HG02981 (cell line): ENCODE measurements at regions not wholly inside any gene's neighbourhood (a gene's known extent, or its start where the extent isn't known, plus 50 kb on each side); places are given as distances from the start of the nearest gene placed in this dataset.

ENCODE experiments used
- ATAC-seq: cut with Tn5 transposase; IDR thresholded peaks from one replicate; pipeline ENCODE4 v1.9.1; 2021; ENCODE audit warnings: mild to moderate bottlenecking, moderate library complexity; ENCODE audit not compliant: unreplicated experiment

DNA sequence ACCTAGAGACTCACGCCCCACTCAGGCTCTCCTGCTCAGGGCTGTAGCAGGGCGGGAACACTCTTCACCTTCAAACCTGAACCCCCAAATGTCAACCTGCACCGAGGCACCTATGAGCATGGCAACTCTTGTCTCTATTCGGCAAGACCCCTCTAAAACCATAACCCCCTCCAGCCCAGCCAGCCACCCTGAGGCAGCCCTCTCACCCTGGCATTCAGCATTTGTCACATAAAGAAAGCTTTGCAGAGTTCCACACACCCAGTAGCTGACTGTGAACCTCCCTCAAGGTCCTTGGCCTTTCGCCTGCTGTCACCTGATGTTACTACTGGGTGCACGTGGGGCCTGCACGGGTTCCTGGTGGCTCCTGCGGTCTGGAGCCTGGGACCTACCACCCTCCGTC is 97.2 kb upstream of the ALKAL2 start:
- no peak for ATAC-seq

DNA sequence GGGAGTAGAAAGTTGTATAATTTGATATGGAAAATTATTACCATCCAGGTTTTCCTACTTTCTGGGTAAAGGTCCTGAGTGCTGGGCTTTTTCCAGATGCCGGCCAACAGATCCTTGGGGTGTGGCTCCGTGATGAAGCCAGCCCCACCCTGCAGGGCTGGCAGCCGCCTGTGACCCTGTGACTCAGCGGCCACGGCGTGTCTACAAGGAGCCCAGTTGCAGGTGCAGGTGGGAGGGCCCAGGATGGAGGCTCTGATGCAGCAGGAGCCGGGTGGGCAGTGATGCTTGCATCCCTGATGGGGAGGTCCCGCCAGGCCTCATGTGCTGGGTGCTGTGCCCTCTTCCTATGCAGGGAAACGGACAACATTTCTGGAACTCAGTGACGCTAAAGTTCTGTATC is 96.0 kb upstream of the ALKAL2 start:
- no peak for ATAC-seq

DNA sequence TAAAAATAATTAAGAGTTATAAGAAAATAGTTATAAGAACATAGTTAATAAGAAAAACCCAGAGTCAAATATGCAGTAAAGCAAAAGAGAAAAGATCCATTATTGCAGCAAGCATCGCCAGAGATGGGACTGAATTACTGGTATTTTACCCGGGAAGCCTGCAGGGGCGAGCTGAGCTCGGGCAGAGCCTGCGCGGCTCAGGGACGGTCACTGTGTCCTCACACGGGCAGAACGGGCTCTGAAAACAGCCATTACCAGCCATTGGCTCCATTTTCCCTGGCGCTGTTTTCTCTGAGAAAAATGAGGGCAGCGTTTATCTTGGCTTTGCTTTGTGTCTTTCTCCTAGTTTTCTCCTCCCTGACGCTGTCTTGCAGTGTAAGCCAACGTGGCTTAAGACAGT is 95.3 kb upstream of the ALKAL2 start:
- no peak for ATAC-seq

DNA sequence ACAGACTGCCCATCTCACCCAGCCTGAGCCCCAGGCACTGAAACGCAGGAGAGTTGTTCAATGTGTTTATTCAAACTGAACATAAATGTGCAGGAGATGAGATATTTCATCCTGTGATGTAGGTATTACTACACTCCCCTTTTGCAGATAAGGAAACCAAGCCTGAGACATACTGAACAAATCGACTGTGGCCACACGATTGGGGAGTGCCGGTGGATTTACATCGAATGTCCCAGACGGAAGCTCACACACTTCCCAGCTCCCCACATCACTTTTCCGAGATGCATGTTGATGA is 94.8 kb upstream of the ALKAL2 start:
- no peak for ATAC-seq

DNA sequence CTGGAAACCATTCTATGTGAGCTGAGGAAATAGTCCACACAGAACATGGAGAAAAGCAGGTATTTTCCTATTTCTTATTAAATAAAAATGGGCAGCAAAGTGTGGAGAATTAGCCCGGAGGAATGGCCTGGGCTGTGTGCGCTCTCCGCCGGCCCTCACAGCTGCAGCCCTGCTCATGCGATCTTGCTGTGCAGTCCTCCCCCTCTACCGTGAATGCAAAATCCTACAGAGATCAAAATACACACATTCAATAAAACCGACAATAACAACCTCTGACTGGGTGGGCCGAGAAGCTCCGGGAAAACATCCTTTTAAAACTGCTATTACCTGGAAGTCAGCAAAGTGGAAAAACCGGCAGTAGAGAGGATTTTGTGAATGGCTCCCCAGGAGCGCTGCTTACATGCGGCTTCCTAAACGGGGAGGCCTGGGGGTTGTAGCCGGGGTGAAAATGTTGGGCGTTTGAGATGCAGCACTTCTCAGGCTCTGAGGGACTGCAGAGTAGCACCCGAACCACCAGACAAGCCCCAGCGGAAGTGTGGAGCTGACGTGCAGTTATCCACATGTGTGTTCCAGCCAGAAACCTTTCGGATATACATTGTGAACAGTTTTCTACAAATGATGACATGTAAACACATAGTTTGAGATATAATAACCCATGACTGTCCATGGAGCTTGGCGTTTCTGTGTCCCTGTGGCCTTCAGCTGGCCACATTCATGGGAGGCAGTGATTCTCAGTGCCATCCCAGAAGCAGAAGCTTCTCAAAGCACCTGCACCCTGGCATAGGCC is 94.2 kb upstream of the ALKAL2 start:
- ATAC-seq: no peak

DNA sequence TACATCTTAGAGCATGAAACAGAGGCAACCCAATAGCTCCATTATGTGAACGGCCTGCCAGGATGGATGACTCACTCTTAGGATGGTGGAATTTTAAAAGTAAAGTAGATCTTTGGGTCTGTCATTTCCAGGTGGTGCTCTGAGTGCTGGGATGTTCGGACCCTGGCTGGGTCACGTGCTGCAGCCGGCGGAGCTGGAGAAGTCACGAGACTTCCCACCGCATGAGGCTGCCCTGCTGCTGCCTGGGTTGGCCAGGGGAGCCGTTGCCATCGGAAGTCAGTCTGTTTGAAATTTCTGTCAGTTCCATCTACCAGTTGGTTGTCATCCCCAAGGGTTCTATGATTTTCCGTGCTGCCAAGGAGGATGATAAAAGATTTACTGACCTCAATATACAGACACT is 93.3 kb upstream of the ALKAL2 start:
- ATAC-seq: no peak

DNA sequence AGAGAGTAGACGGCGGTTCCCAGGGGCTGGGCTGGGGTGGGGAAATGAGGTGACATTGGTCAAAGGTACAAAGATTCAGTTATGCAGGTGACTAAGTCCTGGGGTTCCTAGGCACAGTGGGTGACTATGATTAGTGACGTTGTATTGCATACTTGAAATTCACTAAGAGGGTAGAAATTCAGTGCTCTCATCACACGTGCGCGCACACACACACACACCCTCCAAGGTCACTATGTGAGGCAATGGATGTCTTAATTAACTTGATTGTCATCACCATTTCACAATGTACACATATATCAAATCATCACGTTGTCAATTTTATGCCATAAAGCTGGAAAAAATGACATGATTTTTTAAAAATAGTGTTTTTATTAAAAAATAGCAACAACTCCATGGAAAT is 92.9 kb upstream of the ALKAL2 start:
- ATAC-seq: no peak

DNA sequence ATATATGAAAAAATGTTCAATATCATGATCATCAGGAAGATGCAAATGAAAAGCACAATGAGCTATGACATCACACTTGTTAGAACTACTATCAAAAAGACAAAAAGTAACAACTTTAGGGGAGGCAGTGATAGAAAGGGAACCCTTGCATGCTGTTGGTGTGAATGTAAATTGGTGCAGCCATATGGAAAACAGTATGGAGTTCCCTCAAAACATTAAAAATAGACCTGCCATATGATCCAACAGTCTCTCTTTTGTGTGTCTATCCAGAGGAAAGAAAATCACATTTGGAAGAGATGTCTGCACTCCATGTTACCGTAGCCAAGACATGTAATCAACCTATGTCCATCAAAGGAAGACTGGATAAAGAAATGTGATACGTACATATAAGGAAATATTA is 92.3 kb upstream of the ALKAL2 start:
- ATAC-seq: no peak

DNA sequence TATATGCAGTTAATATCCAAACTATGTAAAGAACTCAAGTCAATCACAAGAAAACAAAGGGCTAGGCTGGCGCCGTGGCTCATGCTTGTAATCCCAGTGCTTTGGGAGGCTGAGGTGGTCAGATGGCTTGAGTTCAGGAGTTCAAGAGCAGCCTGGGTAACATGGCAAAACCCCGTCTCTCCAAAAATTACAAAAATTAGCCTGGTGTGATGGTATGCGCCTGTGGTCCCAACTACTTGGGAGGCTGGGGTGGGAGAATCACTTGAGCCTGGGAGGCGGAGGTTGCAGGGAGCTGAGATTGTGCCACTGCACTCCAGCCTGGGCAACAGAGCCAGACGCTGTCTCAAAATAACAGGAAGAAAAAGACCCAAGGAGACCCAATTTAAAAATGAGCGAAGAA is 91.9 kb upstream of the ALKAL2 start:
- ATAC-seq: no peak

DNA sequence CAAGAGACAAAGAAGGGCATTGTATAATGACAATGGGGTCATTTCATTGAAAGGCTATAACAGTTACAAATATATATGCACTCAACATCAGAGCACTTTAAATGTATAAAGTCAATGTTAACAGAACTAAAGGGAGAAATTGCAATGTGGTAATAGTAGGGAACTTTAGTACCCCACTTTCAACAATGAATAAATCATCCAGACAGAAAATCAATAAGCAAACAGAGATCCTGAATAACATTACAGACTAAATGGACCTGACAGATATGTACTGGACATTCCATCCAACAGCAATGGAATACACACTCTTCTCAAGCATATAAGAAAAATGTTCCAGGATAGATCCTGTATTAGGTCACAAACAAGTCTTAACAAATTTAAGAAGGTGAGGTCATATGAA is 90.5 kb upstream of the ALKAL2 start:
- no peak for ATAC-seq

DNA sequence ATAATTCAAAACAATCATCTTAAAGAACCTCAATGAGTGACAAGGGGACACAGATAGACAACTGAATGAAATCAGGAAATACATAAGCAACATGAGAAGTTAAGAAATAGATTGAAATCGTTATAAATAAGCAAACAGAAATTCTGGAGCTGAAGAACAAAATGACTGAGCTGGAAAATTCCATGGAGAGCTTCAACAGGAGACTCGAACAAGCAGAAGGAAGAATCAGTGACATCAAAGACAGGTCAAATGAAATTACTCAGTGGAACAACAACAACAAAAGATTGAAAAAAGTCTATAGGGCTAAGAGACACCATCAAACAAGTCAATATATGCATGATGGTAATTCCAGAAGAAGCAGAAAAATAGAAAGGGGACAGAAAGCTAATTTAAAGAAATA is 89.5 kb upstream of the ALKAL2 start:
- no peak for ATAC-seq

DNA sequence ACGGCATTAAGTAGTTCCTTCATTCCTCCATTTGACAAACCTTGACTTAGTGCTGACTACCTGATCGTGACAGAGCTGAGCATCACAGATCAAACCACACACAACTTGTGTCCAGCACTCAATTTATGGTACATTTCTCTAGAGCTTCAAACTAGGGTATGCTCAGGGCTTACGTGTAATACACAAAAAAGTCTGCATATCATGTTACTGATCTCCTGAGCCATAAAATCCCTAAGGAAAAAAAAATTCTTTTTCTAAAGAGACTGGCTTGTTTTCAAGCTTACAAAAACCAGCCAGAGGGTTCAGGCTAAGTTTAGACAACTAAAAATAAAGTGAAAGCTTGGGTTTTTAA is 88.0 kb upstream of the ALKAL2 start:
- no peak for ATAC-seq

DNA sequence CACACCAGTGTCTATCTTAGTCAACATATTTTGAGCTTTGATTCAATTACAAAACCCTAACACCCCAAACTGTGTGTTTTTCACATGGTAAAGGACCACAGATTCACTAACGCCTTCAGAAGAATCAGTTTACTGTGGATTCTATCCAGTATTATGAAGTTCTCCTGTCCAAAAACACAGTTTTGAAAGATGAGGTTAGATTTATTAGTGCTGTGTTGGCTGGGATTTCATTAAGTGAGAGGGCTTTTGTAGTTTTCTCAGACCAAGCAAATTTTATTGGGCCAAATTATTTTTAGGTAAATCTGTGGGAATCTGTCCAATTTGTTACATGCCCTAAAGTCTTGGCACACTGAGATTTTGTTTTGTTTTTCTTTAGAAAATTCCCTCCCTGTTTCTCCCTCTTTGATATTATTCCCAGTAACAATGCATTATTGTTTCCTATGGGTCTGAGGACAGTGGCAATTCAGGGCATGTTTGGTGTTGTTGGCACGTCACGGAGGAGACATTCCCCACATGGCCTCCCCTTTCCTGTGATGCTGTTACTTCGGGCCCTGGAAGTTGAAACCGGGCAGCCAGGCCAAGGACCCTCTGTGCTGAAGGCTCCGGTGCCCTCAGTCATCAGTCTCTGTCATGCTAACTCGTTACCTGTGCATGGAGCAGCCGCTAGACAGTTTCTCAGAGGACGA is 87.5 kb upstream of the ALKAL2 start:
- no peak for ATAC-seq

DNA sequence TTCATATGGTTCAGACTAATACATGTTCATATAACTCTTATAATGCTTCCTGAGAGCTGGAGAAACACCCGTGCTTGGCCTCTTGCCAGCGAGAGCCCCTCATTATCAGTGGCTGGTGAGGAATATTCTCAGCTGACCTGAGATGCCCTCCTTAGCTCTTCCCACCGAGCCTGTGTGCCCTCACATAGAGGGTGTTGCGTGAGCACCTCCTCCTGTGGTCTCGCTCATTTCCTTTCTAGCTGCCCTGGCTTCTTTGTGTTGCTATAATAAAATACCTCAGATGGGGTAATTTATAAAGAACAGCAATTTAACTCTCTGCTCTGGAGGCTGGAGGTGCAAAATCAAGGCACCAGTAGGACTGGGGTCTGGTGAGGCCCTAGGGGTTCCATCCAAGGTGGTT is 80.5 kb upstream of the ALKAL2 start:
- no peak for ATAC-seq

DNA sequence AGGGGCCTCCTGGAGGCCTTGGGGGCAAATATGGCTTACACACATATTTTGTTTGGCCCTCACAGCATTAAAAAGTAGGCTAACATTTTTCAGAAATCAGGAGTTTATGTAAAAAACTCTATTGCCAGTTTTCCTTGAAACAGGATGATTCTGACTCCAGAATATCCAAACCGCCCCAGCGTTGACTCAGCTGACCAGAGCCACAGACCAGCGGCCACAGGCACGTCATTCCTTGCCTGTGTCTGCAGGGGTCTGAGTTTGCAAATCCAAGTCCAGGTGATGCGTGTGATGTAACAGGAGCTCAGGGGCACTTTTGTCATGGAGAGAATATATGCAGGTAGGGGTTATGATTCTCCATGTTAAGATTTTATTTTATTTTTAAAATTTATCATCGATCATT is 79.4 kb upstream of the ALKAL2 start:
- no peak for ATAC-seq

DNA sequence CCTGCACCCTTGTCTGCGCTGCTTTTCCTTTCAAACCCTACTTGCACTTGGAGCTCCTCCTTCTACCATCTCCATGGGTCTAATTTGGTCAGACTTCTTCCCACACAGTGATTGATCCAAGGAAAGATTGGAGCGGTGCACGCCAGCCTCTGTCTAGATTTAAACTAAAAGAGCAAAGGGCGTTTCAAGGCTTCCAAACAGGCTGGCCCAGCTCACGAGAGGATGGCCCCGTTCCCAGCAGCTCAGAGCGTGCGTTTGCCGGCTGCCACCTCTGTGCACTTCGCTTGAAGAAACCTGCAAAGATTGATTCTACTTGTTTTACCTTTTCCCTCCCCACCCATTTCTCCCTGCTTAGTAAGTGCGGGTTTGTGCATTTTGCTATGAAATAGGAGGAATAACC is 78.8 kb upstream of the ALKAL2 start:
- no peak for ATAC-seq

DNA sequence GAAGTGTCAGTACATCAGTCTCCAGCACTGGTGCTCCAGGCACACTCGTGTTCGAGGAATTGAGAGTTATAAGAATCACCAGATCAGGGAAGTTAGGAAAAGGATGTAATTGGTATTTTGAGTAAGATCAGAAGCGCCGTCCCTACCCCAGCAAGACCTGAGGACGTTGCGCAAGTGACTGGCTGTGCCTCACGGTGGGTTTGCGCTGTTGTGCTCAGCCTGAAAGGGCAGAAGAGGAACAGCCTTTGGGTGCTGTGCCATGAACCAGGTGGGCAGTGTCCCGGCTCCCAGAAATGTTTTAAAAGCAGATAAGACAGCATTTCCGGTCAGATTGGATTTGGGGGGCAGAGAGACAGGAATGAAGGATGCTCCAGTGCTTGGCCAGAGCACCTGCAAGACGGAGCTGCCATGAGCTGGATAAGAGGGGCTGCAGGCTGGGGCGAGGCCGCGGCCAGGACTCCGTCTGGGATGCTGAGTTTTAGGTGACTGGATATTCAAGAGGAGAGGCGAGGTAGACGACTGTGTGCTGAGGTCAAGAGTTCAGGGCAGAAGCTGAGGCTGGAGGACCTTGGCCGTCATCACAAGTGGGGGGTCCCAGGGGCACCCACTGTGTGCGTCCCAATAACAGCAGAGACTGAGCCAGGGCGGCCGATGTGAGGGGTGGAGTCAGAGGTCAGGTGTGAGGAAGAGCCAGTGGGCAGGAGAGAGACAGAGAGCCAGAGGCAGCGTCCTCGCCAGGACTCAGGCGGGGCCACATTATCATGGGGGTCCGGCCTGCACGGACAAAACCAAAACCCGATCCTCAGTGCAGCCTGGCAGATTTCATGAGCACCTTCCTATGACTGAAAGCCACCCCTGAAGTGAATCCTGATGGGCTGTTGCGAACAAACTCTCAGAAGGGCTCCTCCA is 77.7 kb upstream of the ALKAL2 start:
- no peak for ATAC-seq

DNA sequence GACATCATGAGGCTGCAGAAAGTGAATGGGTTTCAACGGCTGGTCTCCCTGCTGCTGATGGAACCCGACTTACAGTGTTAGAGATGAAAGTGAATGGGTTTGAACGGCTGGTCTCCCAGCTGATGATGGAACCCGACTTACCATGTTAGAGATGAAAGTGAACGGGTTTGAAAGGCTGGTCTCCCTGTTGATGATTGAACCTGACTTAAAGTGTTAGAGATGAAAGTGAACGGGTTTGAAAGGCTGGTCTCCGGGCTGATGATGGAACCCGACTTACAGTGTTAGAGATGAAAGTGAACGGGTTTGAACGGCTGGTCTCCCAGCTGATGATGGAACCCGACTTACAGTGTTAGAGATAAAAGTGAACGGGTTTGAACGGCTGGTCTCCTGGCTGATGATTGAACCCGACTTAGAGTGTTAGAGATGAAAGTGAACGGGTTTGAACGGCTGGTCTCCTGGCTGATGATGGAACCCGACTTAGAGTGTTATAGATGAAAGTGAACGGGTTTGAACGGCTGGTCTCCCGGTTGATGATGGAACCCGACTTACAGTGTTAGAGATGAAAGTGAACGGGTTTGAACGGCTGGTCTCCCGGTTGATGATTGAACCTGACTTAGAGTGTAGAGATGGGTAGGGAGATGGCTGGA is 76.1 kb upstream of the ALKAL2 start:
- ATAC-seq: no peak

DNA sequence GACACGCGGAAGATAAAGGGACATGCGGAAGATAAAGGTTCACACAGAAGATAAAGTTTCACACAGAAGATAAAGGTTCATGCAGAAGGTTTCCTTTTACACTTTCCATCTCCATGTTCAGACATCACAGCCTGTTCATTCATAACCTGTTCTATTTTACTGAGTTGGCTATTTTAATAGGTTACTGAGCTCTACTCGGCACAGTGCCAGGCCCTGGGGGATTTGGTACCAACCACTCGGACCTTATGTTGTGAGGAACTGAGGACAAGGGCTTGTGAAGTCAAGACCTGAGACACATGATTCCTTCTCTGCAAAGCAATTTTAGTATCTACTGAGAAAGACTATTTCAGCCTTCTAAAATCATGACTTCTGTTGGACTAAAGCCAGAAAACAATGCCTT is 75.0 kb upstream of the ALKAL2 start:
- ATAC-seq: no peak

DNA sequence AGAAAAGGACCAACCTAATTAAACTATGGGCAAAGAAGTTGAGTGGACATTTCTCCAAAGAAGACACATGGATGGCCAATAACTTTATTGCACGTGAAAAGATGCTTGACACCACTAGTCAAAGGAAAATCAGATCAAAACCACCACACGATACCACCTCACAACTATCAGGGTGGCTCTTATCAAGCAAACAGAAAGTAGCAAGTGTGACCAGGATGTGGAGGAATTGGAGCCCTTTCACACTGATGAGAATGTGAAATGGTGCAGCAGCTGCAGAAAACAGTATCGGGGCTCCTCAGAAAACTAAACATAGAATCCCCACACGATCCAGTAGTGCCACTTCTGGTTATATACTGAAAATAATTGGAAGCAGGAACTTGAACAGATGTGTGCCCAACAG is 72.2 kb upstream of the ALKAL2 start:
- ATAC-seq: no peak

DNA sequence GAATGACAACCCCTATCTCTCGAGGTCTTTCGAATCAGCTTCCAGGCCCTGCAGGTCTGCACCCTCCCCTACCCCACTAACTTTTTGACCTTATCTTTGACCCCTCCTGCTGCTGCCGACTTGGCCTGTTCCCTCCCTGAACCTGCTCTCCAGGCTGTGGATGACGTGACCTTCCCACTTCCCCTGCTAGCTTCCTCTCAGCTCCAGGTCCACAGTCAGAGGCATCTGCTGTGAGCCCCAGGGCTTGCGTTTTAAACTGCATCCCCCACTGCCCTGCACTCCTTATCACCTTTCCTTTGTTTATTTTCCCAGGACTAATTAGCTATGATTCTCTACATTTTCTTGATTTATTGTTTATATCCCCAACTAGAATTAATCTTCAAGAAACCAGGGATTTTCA is 71.2 kb upstream of the ALKAL2 start:
- no peak for ATAC-seq

DNA sequence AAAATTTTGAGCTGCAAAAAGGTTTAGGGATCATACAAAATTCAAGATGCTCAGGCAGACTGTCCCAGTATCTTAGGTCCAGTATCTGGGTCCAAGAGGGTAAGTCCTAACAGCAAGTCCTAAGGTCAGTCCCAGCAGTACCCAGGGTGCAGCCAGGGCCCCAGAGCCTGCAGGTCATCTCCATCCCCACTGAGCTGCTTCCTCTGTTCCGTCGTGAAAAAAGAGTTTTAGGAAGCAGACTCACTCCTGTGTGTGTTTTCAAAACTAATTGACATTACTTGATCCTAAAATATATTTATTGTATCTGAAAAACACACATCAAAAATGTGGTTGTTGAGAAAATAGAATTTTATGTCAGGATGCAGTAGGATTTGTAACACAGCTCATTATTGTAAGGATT is 69.9 kb upstream of the ALKAL2 start:
- ATAC-seq: no peak
